MM.1S (cell line): ENCODE measurements at regions not wholly inside any gene's neighbourhood (a gene's known extent, or its start where the extent isn't known, plus 50 kb on each side); places are given as distances from the start of the nearest gene placed in this dataset.

Experiments
- DNase-seq: peaks from one replicate; pipeline ENCODE4 v3.0.0-alpha.2; 2015
- H2AFZ ChIP-seq: fragments of 300-600 bp; sonication (generic); 2 replicates; pipeline ENCODE4 v1.6.0; 2016; ENCODE audit warnings: antibody characterized with exemption, low read length
- H3F3A ChIP-seq: fragments of 300-600 bp; sonication (generic); 2 replicates; pipeline ENCODE4 v1.6.1; 2016; ENCODE audit warnings: mild to moderate bottlenecking, antibody characterized with exemption, low read length, moderate library complexity, mixed read lengths; ENCODE audit not compliant: insufficient read depth
- H3K27ac ChIP-seq: fragments of 300-600 bp; sonication (generic); 2 replicates; pipeline ENCODE4 v1.5.1; 2016; ENCODE audit warnings: mild to moderate bottlenecking, low read length
- H3K27me3 ChIP-seq: fragments of 300-600 bp; sonication (generic); replicated peaks from 2 replicates; pipeline ENCODE4 v1.6.0; 2016; ENCODE audit warnings: low read length; ENCODE audit not compliant: insufficient read depth
- H3K36me3 ChIP-seq: fragments of 300-600 bp; sonication (generic); replicated peaks from 2 replicates; pipeline ENCODE4 v1.6.1; 2016; ENCODE audit warnings: mild to moderate bottlenecking, low read length, mixed read lengths; ENCODE audit not compliant: insufficient read depth
- H3K4me1 ChIP-seq: fragments of 300-600 bp; sonication (generic); 2 replicates; pipeline ENCODE4 v1.6.1; 2016; ENCODE audit warnings: low read length, mixed read lengths
- H3K4me2 ChIP-seq: fragments of 300-600 bp; sonication (generic); 2 replicates; pipeline ENCODE4 v1.6.0; 2016; ENCODE audit warnings: low read depth, low read length
- H3K4me3 ChIP-seq: fragments of 300-600 bp; sonication (generic); 2 replicates; pipeline ENCODE4 v1.5.1; 2016; ENCODE audit warnings: low read length, mixed read lengths
- H3K79me2 ChIP-seq: fragments of 300-600 bp; sonication (generic); 2 replicates; pipeline ENCODE4 v1.6.1; 2016; ENCODE audit warnings: mixed run types, low read length, mixed read lengths
- H3K9ac ChIP-seq: fragments of 300-600 bp; sonication (generic); 2 replicates; pipeline ENCODE4 v1.6.1; 2016; ENCODE audit warnings: low read length, mixed read lengths
- H3K9me2 ChIP-seq: fragments of 300-600 bp; sonication (generic); replicated peaks from 2 replicates; pipeline ENCODE4 v1.6.1; 2016; ENCODE audit warnings: mild to moderate bottlenecking, low read length, mixed read lengths; ENCODE audit not compliant: insufficient read depth
- H3K9me3 ChIP-seq: fragments of 300-600 bp; sonication (generic); replicated peaks from 2 replicates; pipeline ENCODE4 v1.6.1; 2016; ENCODE audit warnings: mild to moderate bottlenecking, low read length, mixed read lengths; ENCODE audit not compliant: insufficient read depth
- H4K20me1 ChIP-seq: fragments of 300-600 bp; sonication (generic); 2 replicates; pipeline ENCODE4 v1.6.1; 2016; ENCODE audit warnings: mild to moderate bottlenecking, low read length, moderate library complexity, mixed read lengths; ENCODE audit not compliant: insufficient read depth
- CTCF ChIP-seq: fragments of 300-600 bp; sonication (generic); IDR thresholded peaks from 2 replicates; pipeline ENCODE4 v1.5.1; 2016; ENCODE audit warnings: antibody characterized with exemption, low read length, mixed read lengths
- EZH2 ChIP-seq: fragments of 300-600 bp; sonication (generic); optimal IDR thresholded peaks from 2 replicates; pipeline ENCODE3; 2017; ENCODE audit warnings: low read depth, mild to moderate bottlenecking, antibody characterized with exemption, low read length, mixed read lengths
- EZH2phosphoT487 ChIP-seq: fragments of 300-600 bp; sonication (generic); IDR thresholded peaks from 2 replicates; pipeline ENCODE4 v1.6.1; 2018; ENCODE audit warnings: antibody characterized with exemption, low read length

DNA sequence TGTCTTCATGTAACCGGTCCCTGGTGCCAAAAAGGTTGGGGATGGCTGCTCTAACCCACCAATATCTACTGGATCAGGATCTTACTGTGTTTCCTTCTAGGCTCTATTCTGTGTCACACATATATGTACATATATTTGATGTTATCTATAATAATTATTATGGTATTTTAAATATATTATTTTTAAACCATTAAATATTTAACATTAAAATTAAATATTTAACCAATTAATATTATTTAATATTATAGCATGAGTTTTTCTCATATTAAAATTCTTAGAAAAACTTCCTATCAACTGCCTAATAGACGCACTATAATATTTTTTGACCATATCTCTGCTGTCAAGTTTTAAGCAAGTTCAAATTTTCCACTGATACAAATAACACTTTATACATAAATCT, 196.9 kb upstream of the PLET1 start:
- no peak for TF ChIP-seq CTCF
- DNase-seq = no peak
- H3K9me3 ChIP-seq = no peaks in the 10 kb centered on the region
- H3F3A ChIP-seq = no peaks in the 10 kb centered on the region
- H2AFZ ChIP-seq = no peak overlapping the region
- H4K20me1 ChIP-seq = no peaks in the 10 kb centered on the region
- H3K4me2 ChIP-seq = no peak overlapping the region
- no peaks in the 10 kb centered on the region for H3K27me3 ChIP-seq
- H3K9ac ChIP-seq = no peak overlapping the region
- no peaks in the 10 kb centered on the region for H3K79me2 ChIP-seq
- no peaks in the 10 kb centered on the region for H3K36me3 ChIP-seq
- no peaks in the 10 kb centered on the region for H3K9me2 ChIP-seq
- no peak overlapping the region for H3K27ac ChIP-seq
- no peak overlapping the region for H3K4me3 ChIP-seq
- no peaks in the 10 kb centered on the region for H3K4me1 ChIP-seq

GRCh38 chr11:112459001-112459400, 198.3 kb upstream of the PLET1 start:
- Histone ChIP-seq H3F3A (no peaks in the 10 kb centered on the region), H3K27me3 (no peaks in the 10 kb centered on the region), H3K36me3 (no peaks in the 10 kb centered on the region), H3K27ac (no peak overlapping the region), H3K9me2 (no peaks in the 10 kb centered on the region), H2AFZ (no peak overlapping the region), H3K79me2 (no peaks in the 10 kb centered on the region), H3K9ac (no peak overlapping the region), H3K4me3 (no peak overlapping the region; the same call in 1 of the 2 replicates), H3K4me2 (peak overlapping the region; percentile 15; the same call in 1 of the 2 replicates), H3K9me3 (no peaks in the 10 kb centered on the region), H3K4me1 (no peaks in the 10 kb centered on the region), H4K20me1 (no peaks in the 10 kb centered on the region)
- no peak for DNase-seq
- TF ChIP-seq CTCF (no peak), EZH2 (no peak), EZH2phosphoT487 (no peak)

DNA sequence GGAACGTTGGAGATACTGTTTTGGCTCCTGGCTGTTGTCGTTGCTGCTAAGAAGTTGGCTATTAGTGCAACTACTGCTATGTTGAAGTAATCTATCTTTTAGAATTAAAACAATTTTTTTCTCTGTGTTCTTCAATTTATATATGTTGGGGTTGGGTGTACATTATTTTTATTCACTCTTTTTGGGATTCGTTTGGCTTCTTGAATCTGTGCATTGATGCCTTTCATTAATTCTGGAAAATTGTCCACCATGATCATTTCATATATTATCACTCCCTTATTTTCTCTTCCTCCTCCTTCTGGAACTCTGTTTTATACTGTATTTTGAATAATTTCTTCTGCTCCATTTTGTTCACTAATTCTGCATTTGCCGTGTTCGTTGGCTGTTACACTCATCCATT, 199.5 kb upstream of the PLET1 start:
- no peak overlapping the region for H3K9ac ChIP-seq
- no peaks in the 10 kb centered on the region for H4K20me1 ChIP-seq
- H3K9me2 ChIP-seq = no peaks in the 10 kb centered on the region
- TF ChIP-seq CTCF (no peak), EZH2phosphoT487 (no peak), EZH2 (no peak)
- no peak overlapping the region for H2AFZ ChIP-seq
- no peaks in the 10 kb centered on the region for H3K4me1 ChIP-seq
- no peaks in the 10 kb centered on the region for H3K79me2 ChIP-seq
- H3K4me3 ChIP-seq = no peak overlapping the region
- no peak for DNase-seq
- no peaks in the 10 kb centered on the region for H3K27me3 ChIP-seq
- H3K4me2 ChIP-seq = no peak overlapping the region
- no peaks in the 10 kb centered on the region for H3K9me3 ChIP-seq
- no peak overlapping the region for H3K27ac ChIP-seq
- H3K36me3 ChIP-seq = no peaks in the 10 kb centered on the region
- no peaks in the 10 kb centered on the region for H3F3A ChIP-seq

DNA sequence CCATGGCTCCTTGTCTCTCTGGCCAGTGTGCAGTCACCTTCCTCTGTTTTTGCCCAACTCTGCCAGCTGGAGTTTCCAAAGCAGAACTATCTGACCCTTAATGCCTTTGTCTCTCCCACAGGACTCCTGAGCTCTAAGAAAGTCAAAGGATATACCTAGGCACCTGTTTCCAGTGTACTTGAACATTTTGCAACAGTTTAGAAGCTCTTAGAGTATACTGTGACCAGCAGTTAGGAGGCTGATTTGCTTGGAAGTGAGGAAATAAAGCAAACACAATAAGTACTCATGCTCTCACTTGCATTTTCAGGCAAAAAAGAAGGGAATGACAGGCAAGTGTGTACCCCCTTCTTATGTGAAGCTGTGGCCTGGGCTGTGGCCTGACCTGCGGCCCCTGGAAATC, 204.3 kb upstream of the PLET1 start:
- no peaks in the 10 kb centered on the region for H3K4me1 ChIP-seq
- H3K79me2 ChIP-seq = no peaks in the 10 kb centered on the region
- H4K20me1 ChIP-seq = no peaks in the 10 kb centered on the region
- no peaks in the 10 kb centered on the region for H3K36me3 ChIP-seq
- no peak overlapping the region for H3K9ac ChIP-seq
- no peaks in the 10 kb centered on the region for H3F3A ChIP-seq
- H3K4me2 ChIP-seq = no peak overlapping the region
- no peak overlapping the region for H3K4me3 ChIP-seq
- DNase-seq = no peak
- TF ChIP-seq EZH2phosphoT487 (no peak), EZH2 (no peak), CTCF (no peak)
- H3K27ac ChIP-seq = no peak overlapping the region
- no peak overlapping the region for H2AFZ ChIP-seq
- no peaks in the 10 kb centered on the region for H3K9me2 ChIP-seq
- no peaks in the 10 kb centered on the region for H3K27me3 ChIP-seq
- no peaks in the 10 kb centered on the region for H3K9me3 ChIP-seq
